SW480 (cell line): ENCODE measurements at regions not wholly inside any gene's neighbourhood (a gene's known extent, or its start where the extent isn't known, plus 50 kb on each side); places are given as distances from the start of the nearest gene placed in this dataset.

Experiments used
- DNase-seq: peaks from one replicate; pipeline ENCODE4 v3.0.0-alpha.2; 2016; ENCODE audit warnings: low spot score

DNA sequence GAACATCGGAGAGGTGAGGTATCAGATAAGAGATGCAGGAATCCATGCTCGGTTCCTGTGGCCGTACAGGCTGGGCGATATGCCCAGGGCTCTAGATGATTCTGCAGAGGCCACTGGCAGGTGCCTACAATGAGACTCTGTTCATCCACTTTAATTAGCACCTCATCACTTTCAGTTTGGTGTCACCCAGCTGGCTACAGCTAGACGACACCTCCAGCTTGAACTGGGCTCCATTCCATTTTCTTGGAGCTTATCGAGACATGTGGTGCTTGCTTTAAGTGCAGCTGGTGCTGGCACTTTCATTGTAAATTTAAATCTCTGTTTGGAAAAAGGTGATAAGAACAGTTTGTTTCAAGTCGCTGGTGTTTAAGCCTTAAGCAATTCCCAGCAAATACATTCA, 322.5 kb upstream of the ADGRL2 start:
- no peak for DNase-seq

GRCh38 chr1:81477710-81478109, 323.0 kb upstream of the ADGRL2 start:
- no peak for DNase-seq

GRCh38 chr1:81472387-81472786, 328.3 kb upstream of the ADGRL2 start:
- no peak for DNase-seq

GRCh38 chr1:81471255-81471654, 329.5 kb upstream of the ADGRL2 start:
- DNase-seq, result no peak

DNA sequence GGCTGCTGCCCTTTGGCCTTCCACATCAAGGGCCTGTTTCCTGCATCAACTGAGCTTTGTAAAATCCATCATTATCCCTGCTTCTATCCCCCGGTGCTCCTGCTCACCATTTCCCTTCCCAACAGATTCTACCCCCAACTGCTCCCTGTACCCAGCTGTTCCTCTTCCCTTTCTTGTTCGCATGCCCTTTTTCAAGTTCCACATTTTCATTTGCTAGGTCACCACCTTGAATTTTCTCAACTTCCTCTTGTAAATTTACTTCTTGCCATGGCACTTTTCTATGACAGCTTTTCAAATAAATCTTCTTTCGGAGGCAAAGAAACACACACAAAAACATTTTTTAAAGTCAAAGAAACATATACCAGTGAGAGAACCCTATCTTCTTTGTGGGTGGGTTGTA, 330.5 kb upstream of the ADGRL2 start:
- no peak for DNase-seq

- DNase-seq, result no peak
Measured at GRCh38 chr1:81467383-81467782, 333.4 kb upstream of the ADGRL2 start.

DNA sequence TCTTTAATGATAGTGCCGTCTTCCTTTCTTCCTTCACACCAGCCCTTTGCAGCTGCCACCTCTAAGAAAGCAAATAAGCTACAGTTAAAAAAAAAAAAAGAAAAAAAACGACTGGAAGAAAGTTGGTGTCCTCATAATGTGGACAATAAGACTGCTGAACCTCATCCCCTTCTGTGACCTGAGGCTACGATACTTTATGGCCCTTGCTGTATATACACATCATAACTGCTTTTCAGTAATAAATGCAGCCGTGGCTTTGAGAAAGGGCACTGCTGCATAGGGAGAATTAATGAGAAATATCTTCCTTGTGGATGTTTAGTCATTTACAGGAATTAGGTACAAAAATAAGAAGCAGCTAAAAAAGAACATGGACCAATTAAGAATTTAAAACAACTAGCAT, 333.8 kb upstream of the ADGRL2 start:
- DNase-seq, result no peak

- no peak for DNase-seq
Measured at GRCh38 chr1:81463936-81464837, 336.5 kb upstream of the ADGRL2 start.

DNA sequence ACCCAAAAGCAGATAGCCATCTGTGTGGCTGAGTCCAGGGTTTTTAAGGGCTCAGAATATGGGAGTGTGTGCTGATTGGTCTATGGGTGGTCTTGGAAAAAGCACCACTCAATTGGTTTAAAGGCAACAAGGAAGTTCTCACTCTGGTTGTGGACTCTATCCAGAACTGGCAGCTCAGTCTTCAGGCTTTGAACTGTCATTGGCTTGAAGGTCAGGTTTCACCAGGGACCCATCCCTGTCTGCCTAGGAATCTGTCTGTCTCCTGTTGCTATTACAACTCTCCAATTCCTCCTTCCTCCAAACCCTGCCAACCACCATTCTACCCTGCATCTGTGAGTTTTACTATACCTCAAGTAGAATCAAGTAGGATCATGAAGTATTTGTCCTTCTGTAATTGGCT, 341.7 kb upstream of the ADGRL2 start:
- DNase-seq, result no peak

DNA sequence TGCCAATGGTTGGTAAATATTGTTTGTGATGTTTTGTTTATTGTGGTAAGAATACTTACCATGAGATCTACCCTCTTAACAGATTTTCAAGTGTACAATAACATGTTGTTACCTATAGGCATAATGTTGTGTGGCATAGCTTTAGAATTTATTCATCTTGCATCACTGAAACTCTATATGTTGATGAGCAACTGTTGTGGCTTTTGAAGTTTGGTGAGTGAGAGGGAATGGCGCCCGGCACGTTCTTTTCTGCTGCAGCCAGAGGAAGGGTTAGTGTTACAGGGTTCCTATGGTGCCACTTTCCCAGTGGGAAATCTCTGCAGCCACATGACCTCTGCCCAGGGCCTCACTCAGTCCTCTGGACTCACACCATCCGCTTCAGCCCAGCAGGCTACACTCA, 342.5 kb upstream of the ADGRL2 start:
- DNase-seq, result no peak

- DNase-seq, result no peak
Measured at GRCh38 chr1:81455481-81455880, 345.3 kb upstream of the ADGRL2 start.

- DNase-seq, result no peak
Measured at GRCh38 chr1:81453971-81454370, 346.8 kb upstream of the ADGRL2 start.

DNA sequence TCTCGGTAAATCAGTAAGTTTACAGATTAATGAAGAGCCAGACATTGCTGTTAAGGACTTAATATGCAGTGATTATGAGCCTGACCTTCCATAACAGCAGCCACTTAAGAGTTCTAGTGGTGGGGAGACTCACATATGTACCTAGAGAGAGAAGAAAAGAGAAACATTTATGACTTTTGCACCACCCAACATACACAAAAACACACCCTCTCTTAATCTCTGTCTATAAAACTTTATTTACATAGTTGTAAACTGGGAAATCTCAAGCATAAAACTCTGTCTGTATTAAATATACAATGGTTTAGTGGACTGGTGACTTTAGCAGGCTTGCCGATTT, 347.4 kb upstream of the ADGRL2 start:
- no peak for DNase-seq

DNA sequence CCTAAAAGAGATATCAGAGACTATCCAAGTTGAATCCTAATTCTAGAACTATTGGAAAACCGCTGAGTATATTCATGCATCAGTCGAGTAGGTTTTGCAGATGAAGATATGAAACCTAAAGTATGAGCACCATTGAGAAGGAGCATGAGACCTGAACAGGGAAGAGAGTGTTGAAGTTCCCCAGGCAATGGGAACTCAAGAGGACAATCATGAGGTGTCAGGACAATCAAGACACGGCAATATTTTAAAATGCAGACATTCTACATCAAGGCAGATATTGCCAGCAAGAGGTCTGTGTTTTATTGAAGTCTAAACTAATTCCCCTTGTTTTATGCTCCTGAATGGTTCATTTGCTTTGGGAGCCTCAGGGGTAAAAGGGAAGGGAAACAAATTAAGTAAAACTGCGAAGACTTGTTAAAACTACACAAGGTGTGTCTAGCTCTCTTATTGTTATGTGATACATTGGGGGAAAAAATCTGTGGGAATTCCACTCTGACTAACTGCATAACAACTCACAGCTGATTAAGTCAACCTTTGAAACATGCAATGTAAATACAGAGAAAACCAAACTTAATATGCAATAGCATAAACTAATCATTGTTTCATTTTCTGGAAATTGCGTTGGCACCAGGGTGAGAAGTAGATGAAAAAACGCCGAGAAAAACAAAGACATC, 347.9 kb upstream of the ADGRL2 start:
- no peak for DNase-seq

GRCh38 chr1:81449786-81450185, 350.9 kb upstream of the ADGRL2 start:
- no peak for DNase-seq

DNA sequence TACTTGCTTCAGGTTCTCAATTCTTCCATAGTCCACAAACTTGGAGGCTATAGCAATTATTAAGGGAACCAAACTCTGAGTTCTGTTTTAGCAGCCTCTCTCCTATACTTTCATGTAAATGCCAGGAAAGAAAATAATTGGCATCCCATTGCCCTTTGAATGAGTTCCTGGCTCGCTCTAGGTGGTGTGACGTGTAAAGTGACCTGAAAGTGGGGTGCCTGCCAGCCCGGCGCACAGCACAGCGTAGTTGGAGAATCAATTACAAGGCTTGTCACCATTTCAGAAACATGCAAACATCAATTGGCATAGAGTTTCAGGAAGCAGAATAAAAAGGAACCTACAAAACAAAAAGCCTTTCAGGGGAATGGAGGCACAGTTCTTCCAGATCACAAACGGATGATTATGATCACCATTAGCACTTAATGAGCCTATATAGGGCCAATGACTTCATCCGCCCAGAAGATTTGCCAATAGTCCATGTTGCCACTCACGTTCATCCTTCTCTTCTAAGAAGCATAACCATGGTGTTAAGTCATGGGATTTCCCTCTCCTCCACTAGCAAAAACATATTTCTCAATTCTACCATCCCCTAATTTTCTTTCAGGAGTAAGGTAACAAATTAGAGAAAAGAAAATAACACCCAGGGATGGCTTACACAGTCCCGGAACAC, 354.6 kb upstream of the ADGRL2 start:
- no peak for DNase-seq

DNA sequence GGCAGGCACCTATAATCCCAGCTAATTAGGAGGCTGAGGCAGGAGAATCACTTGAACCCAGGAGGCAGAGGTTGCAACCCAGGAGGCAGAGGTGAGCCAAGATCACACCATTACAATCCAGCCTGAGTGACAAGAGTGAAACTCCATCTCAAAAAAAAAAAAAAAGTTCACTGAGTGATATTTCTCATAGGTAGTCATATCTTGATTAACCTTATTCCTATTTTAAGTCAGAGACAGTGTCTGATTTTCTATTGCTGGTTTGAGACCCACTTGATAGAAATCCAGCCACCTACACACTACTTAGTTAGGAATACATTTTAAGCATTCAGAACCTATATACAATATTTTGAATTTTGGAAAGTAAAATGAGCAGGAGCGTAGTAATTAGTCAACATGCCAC, 357.4 kb upstream of the ADGRL2 start:
- no peak for DNase-seq

DNA sequence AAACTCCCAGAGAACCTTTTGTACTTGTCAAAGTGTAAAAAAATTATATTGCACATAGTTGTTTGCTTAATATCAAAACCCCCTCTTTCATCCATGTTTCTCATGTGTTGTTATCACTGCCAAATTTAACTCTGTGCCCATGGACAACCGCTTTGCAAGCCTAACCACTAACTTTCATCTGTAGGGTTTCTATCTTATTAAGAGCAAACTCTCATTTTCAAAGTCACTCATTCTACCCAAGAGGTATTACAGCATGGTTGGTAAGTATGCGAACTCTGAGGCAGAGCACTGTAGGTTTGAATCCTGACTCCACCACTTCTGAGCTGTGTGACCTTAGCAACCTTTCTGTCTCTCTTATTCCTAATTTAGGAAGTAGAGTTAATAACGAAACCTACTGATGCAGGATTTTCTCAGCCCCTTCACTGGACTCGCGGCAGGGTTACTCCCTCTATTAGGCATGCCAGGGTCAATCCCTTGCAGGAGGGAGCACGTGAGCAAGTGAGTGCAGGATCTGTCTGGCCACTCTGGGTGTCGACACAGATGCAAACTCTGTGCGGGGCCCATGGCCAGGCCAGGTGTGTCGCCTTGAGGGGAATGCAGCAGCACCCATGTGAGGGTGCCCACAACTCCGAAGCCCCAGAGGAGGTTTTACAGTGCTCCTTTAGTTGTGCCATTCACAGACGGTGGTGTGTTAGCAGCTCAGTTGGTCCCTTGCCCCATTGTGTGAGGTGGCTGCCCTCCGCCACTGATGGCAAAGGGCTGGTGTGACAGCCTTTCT, 361.5 kb upstream of the ADGRL2 start:
- DNase-seq, result no peak

GRCh38 chr1:81437649-81438048, 363.1 kb upstream of the ADGRL2 start:
- DNase-seq, result no peak

DNA sequence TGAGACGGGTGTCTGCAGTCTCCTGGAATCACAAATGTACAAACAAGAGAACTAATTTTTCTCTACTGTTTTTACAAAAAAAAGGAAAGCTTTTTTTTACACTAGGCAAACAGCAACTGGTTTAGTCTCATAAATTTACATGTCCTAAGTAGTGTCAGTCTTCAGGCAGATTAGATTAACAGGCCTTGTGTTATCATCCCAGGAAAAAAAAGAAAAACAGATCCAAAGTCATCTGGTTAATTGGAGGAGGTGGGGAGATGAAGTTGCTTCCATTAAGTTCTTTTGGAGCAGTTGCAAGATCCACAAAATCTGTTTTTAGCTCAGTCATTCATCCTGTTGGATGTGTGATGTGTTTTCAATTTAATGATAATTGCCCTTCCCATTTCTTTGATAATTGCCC, 363.5 kb upstream of the ADGRL2 start:
- DNase-seq, result no peak

GRCh38 chr1:81435175-81435574, 365.6 kb upstream of the ADGRL2 start:
- no peak for DNase-seq

DNA sequence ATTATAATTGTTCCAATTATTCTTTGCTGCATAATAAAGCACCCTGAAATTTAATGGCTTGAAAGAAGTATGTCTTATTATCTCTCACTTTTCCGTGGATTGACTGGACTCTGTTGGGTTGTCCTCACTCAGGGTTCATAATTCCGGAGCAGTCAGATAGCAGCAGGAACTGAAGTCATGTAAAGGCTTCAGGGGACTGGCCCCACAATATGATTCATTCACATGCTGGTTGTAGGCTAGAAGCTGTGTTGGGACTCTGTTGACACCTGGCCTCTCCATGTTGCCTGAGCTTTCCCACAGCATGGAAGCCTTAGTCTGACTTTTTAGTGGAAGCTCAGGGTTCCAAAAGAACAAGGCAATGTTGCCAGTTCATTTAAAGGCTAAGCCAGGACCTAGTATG, 367.1 kb upstream of the ADGRL2 start:
- DNase-seq, result no peak
